DND-41 (cell line): ENCODE measurements at regions not wholly inside any gene's neighbourhood (a gene's known extent, or its start where the extent isn't known, plus 50 kb on each side); places are given as distances from the start of the nearest gene placed in this dataset.

Source experiments
- ATAC-seq: fragments of 200-7000 bp; cut with Tn5 transposase; 3 replicates; pipeline ENCODE4 v1.9.1; 2021; ENCODE audit warnings: low read depth; ENCODE audit not compliant: insufficient read depth
- DNase-seq: peaks from one replicate; pipeline ENCODE4 v3.0.0-alpha.2; 2020
- H2AFZ ChIP-seq: 2 replicates; pipeline ENCODE4 v1.6.0; 2012; ENCODE audit warnings: low read depth, low read length
- H3K27ac ChIP-seq: 2 replicates; pipeline ENCODE4 v1.5.1; 2012; ENCODE audit warnings: low read length, inconsistent platforms
- H3K27me3 ChIP-seq: fragments of 200-600 bp; sonication (generic); 2 replicates; pipeline ENCODE4 v1.6.0; 2012; ENCODE audit warnings: low read length, mild to moderate bottlenecking, inconsistent platforms; ENCODE audit not compliant: insufficient read depth, poor library complexity
- H3K36me3 ChIP-seq: 2 replicates; pipeline ENCODE4 v1.5.1; 2012; ENCODE audit warnings: low read length, inconsistent platforms; ENCODE audit not compliant: insufficient read depth
- H3K4me1 ChIP-seq: 2 replicates; pipeline ENCODE4 v1.5.1; 2012; ENCODE audit warnings: mild to moderate bottlenecking, low read length; ENCODE audit not compliant: insufficient read depth
- H3K4me2 ChIP-seq: 2 replicates; pipeline ENCODE4 v1.6.0; 2012; ENCODE audit warnings: mild to moderate bottlenecking, moderate library complexity, low read length, inconsistent platforms; ENCODE audit not compliant: insufficient read depth
- H3K4me3 ChIP-seq, 2 experiments: fragments of 200-600 bp in 1 of 2; shearing (Covaris generic) in 1 of 2; 2 replicates each; pipeline ENCODE4 v1.5.1; 2012 to 2016; ENCODE audit warnings: inconsistent platforms in 2 of 2, low read length in 2 of 2, mild to moderate bottlenecking in 2 of 2, low read depth in 1 of 2, moderate library complexity in 1 of 2
- H3K79me2 ChIP-seq: 2 replicates; pipeline ENCODE4 v1.6.0; 2012; ENCODE audit warnings: low read length, inconsistent platforms; ENCODE audit not compliant: insufficient read depth
- H3K9ac ChIP-seq: 2 replicates; pipeline ENCODE4 v1.6.0; 2012; ENCODE audit warnings: low read depth, mild to moderate bottlenecking, inconsistent platforms, low read length, moderate library complexity
- H3K9me3 ChIP-seq: 2 replicates; pipeline ENCODE4 v1.5.1; 2012; ENCODE audit warnings: low read length, moderate library complexity, mild to moderate bottlenecking, inconsistent platforms; ENCODE audit not compliant: insufficient read depth, severe bottlenecking
- H4K20me1 ChIP-seq: 2 replicates; pipeline ENCODE4 v1.6.0; 2012; ENCODE audit warnings: low read length; ENCODE audit not compliant: insufficient read depth
- EZH2 ChIP-seq: IDR thresholded peaks from 3 replicates; pipeline ENCODE4 v1.6.1; 2012; ENCODE audit warnings: borderline replicate concordance, low read depth, mild to moderate bottlenecking, moderate library complexity, low read length, inconsistent platforms; ENCODE audit not compliant: severe bottlenecking
- TF ChIP-seq, protein P1 (sequence below): IDR thresholded peaks from 2 replicates; pipeline ENCODE4 v1.5.1; 2012; ENCODE audit warnings: borderline replicate concordance, low read length, moderate library complexity, mild to moderate bottlenecking; ENCODE audit not compliant: poor library complexity, severe bottlenecking; ENCODE audit errors: extremely low read depth

DNA sequence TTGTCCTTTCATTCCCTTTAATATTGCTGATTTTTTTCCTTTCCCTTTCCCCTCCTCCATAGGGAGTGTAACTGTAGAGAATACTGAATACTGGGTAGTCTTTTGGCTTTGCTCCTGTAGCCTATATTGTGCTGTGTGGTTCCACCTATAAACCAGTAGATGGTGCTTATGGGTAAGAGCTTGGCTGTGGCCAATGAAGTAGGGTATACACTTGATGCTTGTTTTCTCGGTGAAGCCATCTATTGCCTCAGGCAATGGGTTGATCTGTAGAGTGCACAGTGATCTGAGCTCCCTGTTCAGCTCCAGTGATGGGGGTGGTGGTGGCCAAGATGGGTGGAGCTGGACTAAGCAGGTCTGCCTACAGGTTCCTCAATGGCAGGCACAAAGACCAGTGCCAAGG, 203.3 kb upstream of the IMPG1 start:
- Histone ChIP-seq H3K79me2 (no peaks in the 10 kb centered on the region), H3K9ac (no peak overlapping the region), H3K36me3 (no peaks in the 10 kb centered on the region), H4K20me1 (no peaks in the 10 kb centered on the region), H3K27me3 (no peaks in the 10 kb centered on the region), H3K4me2 (no peak overlapping the region), H3K9me3 (peaks cover 3% of the 10 kb centered on the region), H2AFZ (no peak overlapping the region), H3K4me3 (no peak overlapping the region), H3K27ac (no peak overlapping the region), H3K4me1 (no peaks in the 10 kb centered on the region)
- no peak for TF ChIP-seq EZH2
- TF ChIP-seq, protein P1, sequence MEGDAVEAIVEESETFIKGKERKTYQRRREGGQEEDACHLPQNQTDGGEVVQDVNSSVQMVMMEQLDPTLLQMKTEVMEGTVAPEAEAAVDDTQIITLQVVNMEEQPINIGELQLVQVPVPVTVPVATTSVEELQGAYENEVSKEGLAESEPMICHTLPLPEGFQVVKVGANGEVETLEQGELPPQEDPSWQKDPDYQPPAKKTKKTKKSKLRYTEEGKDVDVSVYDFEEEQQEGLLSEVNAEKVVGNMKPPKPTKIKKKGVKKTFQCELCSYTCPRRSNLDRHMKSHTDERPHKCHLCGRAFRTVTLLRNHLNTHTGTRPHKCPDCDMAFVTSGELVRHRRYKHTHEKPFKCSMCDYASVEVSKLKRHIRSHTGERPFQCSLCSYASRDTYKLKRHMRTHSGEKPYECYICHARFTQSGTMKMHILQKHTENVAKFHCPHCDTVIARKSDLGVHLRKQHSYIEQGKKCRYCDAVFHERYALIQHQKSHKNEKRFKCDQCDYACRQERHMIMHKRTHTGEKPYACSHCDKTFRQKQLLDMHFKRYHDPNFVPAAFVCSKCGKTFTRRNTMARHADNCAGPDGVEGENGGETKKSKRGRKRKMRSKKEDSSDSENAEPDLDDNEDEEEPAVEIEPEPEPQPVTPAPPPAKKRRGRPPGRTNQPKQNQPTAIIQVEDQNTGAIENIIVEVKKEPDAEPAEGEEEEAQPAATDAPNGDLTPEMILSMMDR = peak; percentile 16
- ATAC-seq (no peak), DNase-seq (no peak)

DNA sequence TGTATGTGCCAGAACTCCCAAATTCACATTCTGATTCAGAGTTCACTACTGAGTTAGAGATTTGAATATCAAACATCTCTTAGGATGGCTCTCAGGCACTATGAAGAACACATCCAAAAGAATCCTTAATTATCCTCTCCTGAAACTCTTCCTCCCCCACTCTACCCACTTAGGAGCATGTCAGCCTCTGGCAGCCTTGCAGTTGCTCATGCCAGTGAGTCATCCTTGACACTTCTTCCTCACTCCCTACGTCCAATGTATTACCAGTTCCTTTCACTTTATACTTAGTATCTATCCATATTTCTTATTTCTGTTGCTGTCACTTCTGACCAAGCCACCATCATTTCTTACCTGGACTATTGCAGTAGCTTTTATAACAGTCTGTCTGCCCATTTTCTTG, 192.0 kb upstream of the IMPG1 start:
- H3K9me3 ChIP-seq = peaks cover 11% of the 10 kb centered on the region
- no peak for DNase-seq
- H2AFZ ChIP-seq = no peak overlapping the region
- no peak overlapping the region for H3K4me2 ChIP-seq
- no peak for ATAC-seq
- no peaks in the 10 kb centered on the region for H3K79me2 ChIP-seq
- no peak overlapping the region for H3K9ac ChIP-seq
- H3K27ac ChIP-seq = no peak overlapping the region
- H3K4me1 ChIP-seq = no peaks in the 10 kb centered on the region
- TF ChIP-seq, protein P1 = no peak
- TF ChIP-seq EZH2 = no peak
- no peak overlapping the region for H3K4me3 ChIP-seq
- no peaks in the 10 kb centered on the region for H3K36me3 ChIP-seq
- H3K27me3 ChIP-seq = no peaks in the 10 kb centered on the region
- no peaks in the 10 kb centered on the region for H4K20me1 ChIP-seq

DNA sequence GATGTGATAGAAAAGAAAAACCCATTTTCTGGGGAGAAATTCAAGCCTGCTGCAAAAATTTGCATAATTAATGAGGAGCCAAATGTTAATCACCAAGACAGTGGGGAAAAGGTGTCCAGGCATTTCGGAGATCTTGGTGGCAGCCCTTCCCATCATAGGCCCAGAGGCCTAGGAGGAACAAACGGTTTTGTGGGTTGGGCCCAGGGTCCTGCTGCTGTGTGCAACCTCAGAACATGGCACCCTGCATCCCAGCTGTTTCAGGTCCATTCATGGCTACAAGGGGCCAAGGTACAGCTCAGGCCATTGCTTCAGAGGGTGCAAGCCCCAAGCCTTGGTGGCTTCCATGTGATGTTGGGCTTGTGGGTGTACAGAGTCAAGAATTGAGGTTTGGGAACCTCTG, 189.8 kb upstream of the IMPG1 start:
- Histone ChIP-seq H4K20me1 (no peaks in the 10 kb centered on the region), H3K27me3 (no peaks in the 10 kb centered on the region), H3K9ac (no peak overlapping the region), H3K27ac (no peak overlapping the region), H3K4me3 (no peak overlapping the region), H3K79me2 (no peaks in the 10 kb centered on the region), H3K4me1 (no peaks in the 10 kb centered on the region), H3K9me3 (peaks cover 11% of the 10 kb centered on the region), H3K4me2 (no peak overlapping the region), H3K36me3 (no peaks in the 10 kb centered on the region), H2AFZ (no peak overlapping the region)
- DNase-seq = no peak
- TF ChIP-seq, protein P1 = no peak
- no peak for TF ChIP-seq EZH2
- ATAC-seq = no peak

DNA sequence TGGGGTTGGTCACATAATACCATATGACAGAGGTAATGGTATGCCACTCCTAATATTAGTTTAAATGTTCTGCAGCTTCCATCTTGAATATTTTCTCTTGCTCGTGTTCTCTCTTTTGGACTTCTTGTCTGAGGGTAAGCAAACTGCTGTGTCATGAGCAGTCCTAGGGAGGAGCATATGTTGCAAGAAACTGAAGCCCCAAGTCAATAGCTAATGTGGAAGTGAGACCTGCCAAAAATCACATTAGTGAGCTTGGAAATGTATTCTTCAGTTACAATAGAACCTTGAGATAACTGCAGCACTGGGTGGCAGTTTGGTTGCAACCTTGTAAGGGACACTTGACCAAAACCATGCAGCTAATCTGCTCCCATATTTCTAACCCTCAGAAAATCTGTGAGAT, 178.2 kb upstream of the IMPG1 start:
- H3K9ac ChIP-seq = no peak overlapping the region

More for the DNA sequence above, 178.2 kb upstream of the IMPG1 start:
- TF ChIP-seq, protein P1 = no peak
- TF ChIP-seq EZH2 = no peak
- Histone ChIP-seq H3K4me1 (no peaks in the 10 kb centered on the region), H3K79me2 (no peaks in the 10 kb centered on the region), H3K4me2 (no peak overlapping the region), H4K20me1 (no peaks in the 10 kb centered on the region), H3K27me3 (no peaks in the 10 kb centered on the region), H2AFZ (no peak overlapping the region), H3K27ac (no peak overlapping the region), H3K36me3 (no peaks in the 10 kb centered on the region), H3K9me3 (no peaks in the 10 kb centered on the region), H3K4me3 (no peak overlapping the region)
- ATAC-seq = no peak
- DNase-seq = no peak
